HS-5 (cell line): ENCODE measurements at regions not wholly inside any gene's neighbourhood (a gene's known extent, or its start where the extent isn't known, plus 50 kb on each side); places are given as distances from the start of the nearest gene placed in this dataset.
"Not testable (repeated sequence)": the region's sequence is repeated elsewhere in the genome, so short reads cannot be mapped to it uniquely, and the experiment has no call there.

Experiments used
- DNase-seq: peaks from one replicate; pipeline ENCODE4 v3.0.0-alpha.2; 2012; ENCODE audit warnings: low read depth

DNA sequence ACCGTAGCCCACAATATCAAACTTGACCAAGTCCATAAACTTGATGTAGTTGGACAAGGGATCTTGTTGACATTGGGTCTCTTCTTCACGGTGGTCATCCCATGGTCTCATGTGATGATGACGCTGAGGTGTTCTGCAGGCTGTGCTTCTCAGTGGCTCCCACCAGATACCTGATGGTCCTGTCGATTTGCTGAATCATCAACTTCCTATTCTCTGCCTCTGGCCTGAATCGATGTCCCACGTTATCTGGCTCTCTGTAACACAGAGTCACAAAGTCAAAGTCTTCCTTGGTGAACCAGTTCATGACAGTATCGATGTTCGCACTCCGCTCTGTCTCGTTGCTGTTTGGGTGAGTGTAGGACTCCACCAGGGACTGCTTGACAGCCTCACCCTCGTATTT is 217.2 kb upstream of the FRG2C start:
- DNase-seq = not testable (repeated sequence)

DNA sequence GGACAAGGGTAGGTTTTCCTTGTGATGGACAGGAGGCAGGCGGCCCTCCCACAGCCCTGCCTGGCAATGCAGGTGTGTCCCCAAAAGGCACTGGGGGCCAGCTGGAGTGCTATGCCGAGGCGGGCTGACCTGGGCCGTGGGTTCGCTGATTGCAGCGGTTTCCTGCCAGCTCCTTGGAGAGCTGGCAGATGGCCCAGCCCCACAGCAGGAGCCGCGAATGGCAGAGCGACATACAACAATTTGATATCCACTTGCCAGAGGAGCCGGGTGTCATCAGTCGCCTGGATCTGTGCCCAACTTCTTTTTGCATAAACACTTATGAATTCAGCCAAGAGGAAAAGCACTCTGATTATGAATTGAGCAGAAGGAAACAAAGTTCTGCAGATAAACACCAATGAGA is 210.8 kb upstream of the FRG2C start:
- DNase-seq = not testable (repeated sequence)

DNA sequence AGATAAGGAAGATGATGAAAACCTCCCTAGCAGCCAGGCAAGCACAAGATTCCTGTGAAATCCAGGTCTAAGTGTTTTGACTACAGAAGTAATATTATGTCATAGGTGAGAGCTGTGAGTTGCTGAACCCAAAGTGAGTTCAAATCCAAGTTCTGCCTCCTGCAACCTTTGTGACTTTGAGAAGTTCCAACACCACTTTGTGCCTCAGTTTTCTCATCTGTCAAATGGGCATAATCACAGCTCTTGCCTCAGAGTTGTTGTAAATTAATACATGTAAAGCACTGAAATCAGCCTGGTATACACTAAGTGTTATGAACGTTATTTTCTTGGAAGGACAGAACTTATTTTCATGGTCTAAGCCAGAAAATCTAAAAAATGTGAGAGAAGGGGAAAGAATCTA is 210.3 kb upstream of the FRG2C start:
- DNase-seq = not testable (repeated sequence)

DNA sequence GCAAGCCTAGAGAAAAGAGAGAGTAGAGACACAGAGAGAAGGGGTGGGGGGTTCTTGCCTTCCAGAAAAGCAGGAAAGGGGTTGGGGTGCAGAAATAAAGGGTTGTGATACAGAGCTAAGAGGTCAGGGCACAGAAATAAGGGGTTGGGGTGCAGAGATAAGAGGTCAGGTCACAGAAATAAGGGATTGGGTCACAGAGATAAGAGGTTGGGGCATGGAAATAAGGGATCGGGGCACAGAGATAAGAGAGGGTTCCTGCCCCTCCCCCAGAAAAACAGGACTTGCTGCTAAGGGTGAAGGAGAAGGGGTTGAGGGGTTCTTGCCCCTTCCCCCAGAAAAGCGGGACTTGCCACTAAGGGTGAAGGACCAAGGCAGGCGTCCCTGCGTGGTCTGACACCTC is 189.6 kb upstream of the FRG2C start:
- DNase-seq = not testable (repeated sequence)

DNA sequence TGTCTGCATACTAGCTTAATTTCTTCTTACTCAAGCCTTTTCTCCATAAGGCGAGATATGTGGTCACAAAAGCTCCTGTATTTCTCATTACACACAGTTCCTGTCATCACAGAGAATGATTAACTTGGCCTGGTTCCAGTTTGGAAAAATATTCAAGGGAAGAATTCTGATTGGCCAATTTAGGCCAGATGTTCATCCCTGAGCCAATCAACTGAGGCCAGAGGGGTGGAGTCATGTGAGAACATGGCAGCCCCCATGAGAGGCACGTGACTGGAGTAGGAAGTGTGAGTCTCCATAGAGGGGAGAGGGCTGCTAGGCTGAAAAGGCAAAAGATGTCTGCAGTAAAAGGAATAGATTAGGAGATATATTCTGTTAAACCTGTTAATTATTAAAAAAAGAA is 167.5 kb upstream of the FRG2C start:
- DNase-seq = not testable (repeated sequence)

DNA sequence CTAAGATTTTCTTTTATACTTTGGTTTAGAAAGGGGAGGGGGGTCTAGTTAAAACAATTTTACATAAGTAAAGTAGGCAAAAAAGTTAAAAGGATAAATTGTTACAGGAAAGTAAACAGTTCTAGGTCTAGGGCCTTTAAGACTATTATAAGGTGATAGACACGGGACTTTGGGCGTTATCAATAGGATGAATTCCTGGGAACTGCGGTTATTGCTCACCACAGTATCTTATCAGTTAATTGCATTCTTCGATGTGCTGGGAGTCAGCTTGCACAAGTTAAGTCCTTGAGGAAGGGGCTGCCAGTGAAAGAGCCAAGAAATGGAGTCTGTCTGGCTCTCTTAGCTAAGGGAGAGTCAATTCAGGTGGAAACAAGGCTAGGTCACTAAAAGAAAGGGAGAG is 163.8 kb upstream of the FRG2C start:
- not testable (repeated sequence) for DNase-seq

DNA sequence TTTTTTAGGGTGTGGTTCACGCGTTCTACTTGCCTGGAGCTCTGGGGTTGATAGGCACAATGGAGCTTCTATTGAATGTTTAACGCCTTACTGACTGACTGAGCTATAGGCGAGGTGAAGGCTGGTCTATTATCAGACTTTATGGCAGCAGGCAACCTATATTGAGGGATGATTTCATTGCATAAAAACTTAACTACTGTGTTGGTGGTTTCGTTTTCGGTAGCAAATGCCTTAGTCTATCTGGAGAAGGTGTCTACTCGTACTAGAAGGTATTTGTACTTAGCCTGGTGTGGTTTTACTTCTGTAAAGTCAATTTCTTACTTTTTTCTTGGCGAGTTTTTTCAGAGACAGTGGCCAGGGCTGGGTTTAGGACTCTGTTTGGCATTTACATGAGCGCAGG is 162.0 kb upstream of the FRG2C start:
- DNase-seq = not testable (repeated sequence)

DNA sequence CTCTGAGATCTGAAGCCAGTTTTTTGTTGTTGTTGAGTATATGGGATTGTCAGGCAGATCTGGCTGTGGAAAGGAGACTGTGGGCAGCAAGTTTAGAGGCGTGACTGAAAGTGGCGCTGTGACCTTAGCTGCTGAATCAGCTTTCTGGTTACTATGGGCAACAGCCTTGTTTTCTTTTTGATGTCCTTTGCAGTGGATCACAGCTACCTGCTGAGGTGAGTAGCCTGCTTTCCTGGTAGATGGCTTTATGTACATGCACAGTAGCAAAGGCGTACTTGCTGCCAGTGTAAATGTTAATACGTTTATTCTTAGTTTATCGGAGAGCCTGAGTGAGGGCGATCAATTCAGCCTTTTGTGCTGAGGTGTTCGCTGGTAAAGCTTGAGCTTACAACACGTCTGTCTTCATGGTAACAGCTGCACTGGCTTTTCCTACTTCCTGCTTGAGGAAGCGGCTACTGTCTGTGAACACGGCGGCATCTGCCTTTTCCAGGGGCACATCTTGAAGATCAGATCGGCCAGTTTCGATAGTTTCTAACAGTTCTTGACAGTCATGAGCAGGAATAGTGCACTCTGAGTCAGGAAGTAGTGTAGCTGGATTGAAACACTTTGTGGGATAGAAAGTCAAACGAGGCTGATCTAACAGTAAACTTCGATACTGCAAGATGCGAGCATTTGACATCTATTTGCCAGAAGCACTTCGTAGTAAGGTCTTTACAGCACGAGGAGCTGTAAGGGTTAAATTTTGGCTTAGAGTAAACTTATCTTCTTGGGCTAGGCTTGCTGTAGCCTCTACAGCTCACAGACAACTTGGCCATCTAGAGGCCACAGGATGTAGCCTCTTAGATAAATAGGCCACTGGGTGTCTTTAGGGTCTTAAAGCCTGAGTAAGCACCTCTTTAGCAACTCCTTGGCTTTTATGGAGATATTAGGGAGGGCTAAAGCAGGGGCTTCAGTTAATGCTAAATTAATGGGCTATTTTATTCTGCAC is 161.1 kb upstream of the FRG2C start:
- not testable (repeated sequence) for DNase-seq

DNA sequence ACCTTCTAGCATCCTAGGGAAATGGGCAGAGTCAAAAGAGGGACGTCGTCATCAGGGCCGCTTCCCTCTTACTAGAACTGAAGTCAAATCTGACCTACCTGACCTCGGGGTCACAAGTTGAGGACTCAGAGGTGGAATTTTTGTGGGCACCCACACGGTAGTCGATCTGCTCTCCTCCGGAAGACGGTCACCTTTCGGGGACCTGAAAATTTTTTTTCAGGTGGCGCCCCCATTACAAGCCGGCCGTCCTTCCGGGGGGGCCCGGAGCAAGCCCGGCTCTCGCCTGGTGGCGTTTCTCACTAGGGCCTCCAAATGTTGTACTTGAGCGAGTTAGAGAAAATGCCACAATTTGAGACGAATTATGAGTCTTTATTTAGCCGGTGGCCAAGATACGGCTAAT is 157.5 kb upstream of the FRG2C start:
- no peak for DNase-seq

DNA sequence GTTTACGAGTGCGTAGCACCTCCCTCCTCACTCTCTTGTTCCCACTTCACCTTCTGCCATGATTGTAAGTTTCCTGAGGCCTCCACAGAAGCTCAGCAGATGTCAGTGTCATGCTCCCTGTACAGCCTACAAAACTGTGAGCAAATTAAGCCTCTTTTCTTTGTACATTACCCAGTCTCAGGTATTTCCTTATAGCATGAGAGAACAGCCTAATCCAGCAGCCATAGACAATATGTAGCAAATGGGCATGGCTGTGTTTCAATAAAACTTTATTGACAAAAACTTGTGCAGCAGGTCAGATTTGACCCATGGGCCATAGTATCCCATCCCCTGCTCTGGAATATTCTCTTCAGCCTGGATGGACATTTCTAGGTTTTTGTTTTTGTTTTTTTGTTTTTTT is 156.2 kb upstream of the FRG2C start:
- DNase-seq = not testable (repeated sequence)

DNA sequence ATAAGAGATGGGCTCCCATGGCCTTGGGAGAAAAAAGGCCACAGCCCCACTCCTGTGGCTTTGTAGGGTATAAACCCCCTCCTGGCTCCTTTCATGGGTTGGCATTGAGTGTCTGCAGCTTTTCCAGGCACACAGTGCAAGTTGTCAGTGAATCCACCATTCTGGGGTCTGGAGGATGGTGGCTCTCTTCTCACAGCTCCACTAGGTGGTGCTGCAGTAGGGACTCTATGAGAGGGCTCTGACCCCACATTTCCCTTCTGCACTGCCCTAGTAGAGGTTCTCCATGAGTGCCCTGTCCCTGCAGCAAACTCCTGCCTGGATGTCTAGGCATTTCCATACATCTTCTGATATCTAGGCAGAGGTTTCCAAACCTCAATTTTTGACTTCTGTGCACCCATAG is 136.5 kb upstream of the FRG2C start:
- DNase-seq = not testable (repeated sequence)

DNA sequence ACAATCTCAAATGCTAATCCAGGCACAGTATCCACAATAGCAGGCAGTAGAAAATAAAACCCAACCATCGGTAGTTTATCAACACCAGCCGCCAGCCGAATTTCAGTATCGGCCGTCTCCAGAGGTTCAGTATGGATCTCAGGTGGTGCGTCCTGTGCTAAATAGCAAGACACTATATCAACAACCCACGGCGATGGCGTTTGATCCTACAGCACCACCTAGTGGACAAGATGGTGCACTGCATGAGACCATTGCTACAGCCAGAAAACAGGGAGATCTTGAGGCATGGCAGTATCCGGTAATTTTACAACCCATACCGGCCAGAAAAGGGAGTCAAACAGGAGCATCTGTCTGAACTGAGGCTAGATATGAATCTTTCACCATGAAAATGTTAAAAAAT is 112.0 kb upstream of the FRG2C start:
- DNase-seq = not testable (repeated sequence)

DNA sequence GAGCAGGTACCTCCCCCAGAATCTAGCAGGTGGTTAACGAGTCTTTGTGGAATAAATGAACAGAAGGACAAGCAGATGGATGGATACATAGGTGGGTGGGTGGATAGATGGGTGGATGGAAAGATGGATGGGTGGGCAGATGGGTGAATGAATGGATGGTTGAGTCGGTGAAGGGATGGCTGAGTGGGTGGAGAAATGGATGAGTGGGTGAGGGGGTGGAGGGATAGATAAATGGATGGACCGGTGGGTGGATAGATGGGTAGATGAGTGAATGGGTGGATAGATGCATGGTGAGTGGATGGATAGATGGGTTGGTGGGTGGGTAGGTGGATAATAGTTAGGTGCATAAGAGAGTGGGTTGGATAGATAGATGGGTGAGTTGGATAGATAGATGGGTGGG is 99.7 kb upstream of the FRG2C start:
- DNase-seq = not testable (repeated sequence)

DNA sequence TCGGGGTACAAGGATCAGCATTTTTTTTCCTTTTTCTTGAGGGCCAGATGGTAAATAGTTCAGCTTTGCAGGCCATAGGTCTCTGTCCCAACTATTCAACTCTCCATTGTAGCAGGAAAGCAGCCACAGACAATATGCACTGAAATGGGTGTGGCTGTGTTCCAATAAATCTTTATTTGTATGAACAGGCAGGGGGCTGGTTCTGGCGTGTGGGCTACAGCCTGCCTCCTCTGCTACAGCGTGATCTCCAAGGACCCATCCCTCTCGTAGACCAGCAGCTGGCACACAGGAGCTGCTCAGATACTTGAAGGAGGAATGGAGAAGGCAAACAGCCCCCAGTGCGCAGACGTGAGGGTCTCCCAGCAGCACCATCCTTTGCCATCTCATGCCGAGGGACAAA is 91.8 kb upstream of the FRG2C start:
- DNase-seq = not testable (repeated sequence)

DNA sequence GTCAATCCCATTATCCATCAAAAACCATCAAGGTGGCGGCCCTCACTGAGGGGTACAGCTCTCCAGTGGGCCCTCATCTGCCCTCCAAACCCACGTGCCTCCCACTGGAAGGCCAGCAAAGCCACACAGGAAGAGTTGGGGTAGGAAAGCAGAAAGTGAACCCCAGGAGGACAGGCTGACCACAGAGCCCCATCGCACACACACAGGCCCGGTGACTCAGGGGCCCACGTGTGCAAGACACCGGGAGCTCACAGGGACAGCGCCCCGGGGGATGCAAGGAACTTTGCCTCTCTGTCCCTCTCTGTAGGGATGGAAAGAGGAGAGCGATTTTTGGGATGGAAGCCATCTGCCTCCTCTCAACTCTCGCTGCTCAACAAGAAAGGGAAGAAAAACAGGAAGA is 85.0 kb upstream of the FRG2C start:
- not testable (repeated sequence) for DNase-seq

DNA sequence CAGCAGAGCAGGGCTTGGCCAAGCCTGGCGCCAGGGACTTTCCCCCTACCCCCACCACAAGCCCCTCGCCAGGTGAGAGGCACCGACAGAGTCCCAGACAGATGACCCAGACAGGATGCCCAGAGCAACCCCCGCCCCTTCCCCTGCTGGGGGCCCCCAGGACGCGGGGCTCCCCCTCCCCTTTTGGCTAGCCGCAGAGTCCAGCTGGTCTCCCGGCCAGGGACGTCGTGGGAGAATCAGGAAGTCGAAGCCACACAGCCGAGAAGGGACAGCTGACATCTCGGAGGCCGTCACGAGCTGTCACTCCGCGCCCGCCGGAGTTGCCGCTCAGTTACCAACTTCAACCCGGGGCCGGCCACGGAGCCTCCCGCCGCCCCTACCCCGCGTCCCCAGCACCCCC is 84.6 kb upstream of the FRG2C start:
- not testable (repeated sequence) for DNase-seq

DNA sequence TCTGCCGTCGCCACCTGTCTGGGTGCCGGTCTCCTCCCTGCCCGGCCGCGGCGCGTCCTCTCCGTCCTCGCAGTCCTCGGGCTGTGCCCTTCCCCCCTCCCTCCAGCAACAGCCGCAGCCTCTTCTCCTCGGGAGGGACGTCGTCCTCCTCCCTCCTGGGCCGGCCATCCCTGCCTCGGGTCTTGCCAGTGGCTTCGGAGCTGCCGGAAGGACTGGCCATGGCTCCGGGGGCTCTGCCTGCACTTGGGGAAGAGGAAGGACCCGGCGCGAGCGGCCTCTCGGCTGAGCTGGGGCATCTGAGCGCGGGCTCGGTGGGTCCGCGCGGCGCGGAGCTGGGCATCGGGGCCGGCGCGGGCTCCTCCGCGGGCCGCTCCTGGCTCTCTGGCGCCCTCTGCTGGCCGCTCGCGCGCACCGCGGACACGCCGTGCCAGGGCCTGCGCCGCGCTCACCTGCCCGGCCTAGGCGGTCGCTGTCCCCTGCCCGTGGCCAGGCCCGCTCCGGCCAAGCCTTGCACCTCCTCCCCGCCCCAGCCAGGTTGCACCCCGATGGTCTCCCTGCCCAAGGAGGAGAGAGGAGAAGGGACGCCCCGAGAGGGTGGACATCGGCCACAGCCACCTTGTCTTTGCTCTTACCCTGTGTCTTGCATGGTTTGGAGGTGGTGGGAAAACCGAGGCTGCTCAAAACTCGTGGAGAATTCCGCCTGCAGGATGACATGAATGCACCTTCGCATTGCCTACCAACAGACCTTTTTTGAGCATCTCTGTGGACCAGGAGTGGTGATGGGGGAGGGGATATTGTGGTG is 83.9 kb upstream of the FRG2C start:
- not testable (repeated sequence) for DNase-seq

DNA sequence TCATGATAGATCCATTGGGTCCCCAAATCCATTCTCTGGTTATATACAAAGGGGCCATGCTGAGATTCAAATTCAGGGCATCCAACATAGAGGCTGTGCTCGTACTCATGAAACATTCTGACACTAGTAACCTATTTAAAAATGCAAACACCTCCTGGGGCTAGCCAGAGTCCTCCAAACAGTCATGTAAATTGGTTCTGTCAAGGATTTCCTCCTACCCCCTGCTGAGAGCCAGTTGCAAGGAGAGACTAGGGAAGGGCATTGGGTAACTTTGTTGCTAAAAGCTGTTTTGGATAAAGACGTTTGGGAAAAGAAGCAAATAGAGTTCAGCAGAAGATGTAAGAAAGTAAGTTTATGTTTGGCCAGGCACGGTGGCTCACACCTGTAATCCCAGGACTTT is 81.6 kb upstream of the FRG2C start:
- not testable (repeated sequence) for DNase-seq

DNA sequence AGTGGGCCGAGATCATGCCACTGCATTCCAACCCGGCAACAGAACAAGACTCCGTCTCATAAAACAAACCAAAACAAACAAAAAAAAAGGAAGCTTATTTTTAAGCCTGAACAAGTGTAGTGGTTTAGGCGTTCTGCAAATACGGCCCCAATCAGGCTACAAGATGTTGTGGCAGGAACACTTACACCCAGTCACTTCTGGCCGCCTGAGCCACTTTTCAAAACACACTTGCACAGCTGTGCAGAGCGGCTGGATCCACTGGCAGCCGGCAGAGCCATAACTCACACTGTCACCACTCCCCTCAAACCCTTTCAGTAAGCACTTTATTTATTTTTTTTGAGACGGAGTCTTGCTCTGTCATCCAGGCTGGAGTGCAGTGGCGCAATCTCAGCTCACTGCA is 81.0 kb upstream of the FRG2C start:
- DNase-seq = not testable (repeated sequence)

DNA sequence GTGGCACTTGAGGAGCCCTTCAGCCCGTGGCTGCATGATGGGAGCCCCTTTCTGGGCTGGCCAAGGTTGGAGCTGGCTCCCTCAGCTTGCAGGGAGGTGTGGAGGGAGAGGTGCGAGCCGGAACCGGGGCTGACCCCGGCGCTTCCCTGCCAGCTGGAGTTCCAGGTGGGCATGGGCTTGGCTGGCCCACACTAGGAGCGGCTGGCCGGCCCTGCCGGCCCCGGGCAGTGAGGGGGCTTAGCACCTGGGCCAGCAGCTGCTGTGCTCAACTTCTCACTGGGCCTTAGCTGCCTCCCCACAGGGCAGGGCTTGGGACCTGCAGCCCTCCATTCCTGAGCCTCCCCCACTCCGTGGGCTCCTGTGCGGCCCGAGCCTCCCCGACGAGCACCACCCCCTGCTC is 76.4 kb upstream of the FRG2C start:
- not testable (repeated sequence) for DNase-seq

DNA sequence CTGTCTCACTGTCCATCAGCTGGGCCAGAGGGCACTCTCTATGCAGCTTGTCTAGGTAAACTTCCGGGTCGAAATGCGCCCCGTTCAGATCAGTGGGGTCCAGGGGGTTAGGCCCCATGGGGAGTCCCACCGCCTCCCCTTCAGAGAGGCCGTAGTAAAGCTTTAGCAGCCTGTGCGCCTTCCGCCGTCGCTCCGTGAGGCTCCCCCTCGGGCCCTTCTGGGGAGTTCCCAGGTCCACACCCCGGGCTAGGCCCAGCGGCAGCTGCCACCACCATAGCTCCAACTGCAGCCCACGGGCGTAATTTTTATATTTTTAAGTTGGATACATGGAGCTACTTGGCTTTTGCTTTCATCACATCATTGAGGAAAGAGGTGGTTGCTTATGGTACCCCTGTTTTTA is 73.7 kb upstream of the FRG2C start:
- DNase-seq = not testable (repeated sequence)

DNA sequence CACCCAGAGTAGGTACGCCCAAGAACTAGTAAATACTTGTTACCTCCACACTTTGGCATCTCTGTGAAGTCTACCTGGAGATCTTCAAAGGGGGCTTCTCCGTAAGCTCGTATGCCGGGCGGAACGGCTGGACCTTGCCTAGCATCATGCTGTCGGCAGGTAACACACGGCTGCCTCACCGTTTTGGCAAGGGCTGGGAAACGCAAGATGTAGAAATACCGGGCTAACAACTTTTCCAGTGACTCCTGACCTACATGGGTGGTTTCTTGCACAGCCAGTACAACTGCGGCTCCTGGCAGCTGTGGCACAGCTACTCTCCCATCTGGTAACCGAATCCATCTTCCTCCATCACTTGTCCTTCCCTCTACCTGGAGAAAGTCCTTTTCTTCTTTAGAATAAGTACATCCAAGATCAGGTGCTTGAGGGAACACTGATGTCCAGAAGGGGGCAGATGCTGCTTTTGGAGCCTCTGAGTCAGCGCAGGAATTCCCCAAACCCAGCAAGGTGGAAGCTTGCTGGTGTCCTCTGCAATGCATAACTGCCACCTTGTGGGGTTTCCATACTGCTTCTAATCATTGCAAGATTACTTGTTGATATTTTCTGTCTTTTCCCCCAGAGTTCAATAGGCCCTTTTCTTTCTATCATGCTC is 59.7 kb upstream of the FRG2C start:
- DNase-seq = not testable (repeated sequence)
